Subcutaneous abdominal adipose tissue (tissue), 5 donors: ENCODE measurements at regions not wholly inside any gene's neighbourhood (a gene's known extent, or its start where the extent isn't known, plus 50 kb on each side); places are given as distances from the start of the nearest gene placed in this dataset.

Experiments
- H3K27ac ChIP-seq: one replicate; pipeline ENCODE4 v1.7.0; 2013; ENCODE audit warnings: low read depth, mild to moderate bottlenecking, inconsistent platforms, low read length, moderate library complexity
- H3K27me3 ChIP-seq, 5 donors: one replicate each; pipeline ENCODE4 v1.7.0; 2013; ENCODE audit warnings: low read length in 5 of 5, inconsistent platforms in 1 of 5; ENCODE audit not compliant: control insufficient read depth in 5 of 5, insufficient read depth in 4 of 5
- H3K36me3 ChIP-seq, 5 donors: one replicate each; pipeline ENCODE4 v1.7.0; 2013; ENCODE audit warnings: low read length in 5 of 5; ENCODE audit not compliant: control insufficient read depth in 5 of 5, insufficient read depth in 5 of 5
- H3K4me1 ChIP-seq, 5 donors: one replicate each; pipeline ENCODE4 v1.7.0; 2013; ENCODE audit warnings: low read length in 5 of 5, mild to moderate bottlenecking in 3 of 5, moderate library complexity in 1 of 5; ENCODE audit not compliant: control insufficient read depth in 5 of 5, insufficient read depth in 5 of 5
- H3K4me3 ChIP-seq, 5 donors: one replicate each; pipeline ENCODE4 v1.7.0; 2013; ENCODE audit warnings: low read length in 5 of 5, low read depth in 1 of 5
- H3K9ac ChIP-seq, 5 donors: one replicate each; pipeline ENCODE4 v1.7.0; 2013; ENCODE audit warnings: low read length in 5 of 5, mild to moderate bottlenecking in 4 of 5, moderate library complexity in 3 of 5
- H3K9me3 ChIP-seq, 5 donors: one replicate each; pipeline ENCODE4 v1.7.0; 2013; ENCODE audit warnings: low read length in 5 of 5; ENCODE audit not compliant: control insufficient read depth in 5 of 5
- donor health status: healthy.
- donor health status: healthy.
- donor health status: healthy.
- donor health status: healthy.
- donor health status: healthy.

- H3K9me3 ChIP-seq = peaks cover 0 to 6% (median 0%) of the 10 kb centered on the region in 5 donors
- H3K36me3 ChIP-seq = no peaks in the 10 kb centered on the region
- no peak overlapping the region for H3K4me3 ChIP-seq
- peaks cover 0 to 5% (median 0%) of the 10 kb centered on the region in 5 donors for H3K4me1 ChIP-seq
- no peak overlapping the region for H3K27ac ChIP-seq
- H3K9ac ChIP-seq = no peak overlapping the region
- H3K27me3 ChIP-seq = no peaks in the 10 kb centered on the region
These were observed 591.3 kb upstream of the NOX3 start for GRCh38 chr6:156046841-156047449.

GRCh38 chr6:156046268-156046665 is 590.6 kb upstream of the NOX3 start:
- Histone ChIP-seq H3K9me3 (peaks cover 0 to 6% (median 0%) of the 10 kb centered on the region in 5 donors), H3K27me3 (no peaks in the 10 kb centered on the region), H3K36me3 (no peaks in the 10 kb centered on the region), H3K4me1 (peaks cover 0 to 5% (median 0%) of the 10 kb centered on the region in 5 donors), H3K27ac (no peak overlapping the region), H3K4me3 (no peak overlapping the region), H3K9ac (no peak overlapping the region)

- Histone ChIP-seq H3K4me3 (no peak overlapping the region), H3K36me3 (no peaks in the 10 kb centered on the region), H3K27me3 (no peaks in the 10 kb centered on the region), H3K9me3 (peaks cover 0 to 6% (median 0%) of the 10 kb centered on the region in 5 donors), H3K4me1 (peaks cover 0 to 5% (median 0%) of the 10 kb centered on the region in 5 donors), H3K27ac (no peak overlapping the region), H3K9ac (no peak overlapping the region)
These were observed 590.0 kb upstream of the NOX3 start for GRCh38 chr6:156045401-156046267.

GRCh38 chr6:156033598-156033997 is 578.0 kb upstream of the NOX3 start:
- no peaks in the 10 kb centered on the region for H3K27me3 ChIP-seq
- H3K9me3 ChIP-seq = peaks cover 0 to 12% (median 3%) of the 10 kb centered on the region in 5 donors
- H3K9ac ChIP-seq = no peak overlapping the region
- H3K4me1 ChIP-seq = no peaks in the 10 kb centered on the region
- no peak overlapping the region for H3K4me3 ChIP-seq
- no peak overlapping the region for H3K27ac ChIP-seq
- no peaks in the 10 kb centered on the region for H3K36me3 ChIP-seq

- Histone ChIP-seq H3K36me3 (no peaks in the 10 kb centered on the region), H3K4me3 (no peak overlapping the region), H3K27me3 (no peaks in the 10 kb centered on the region), H3K9ac (no peak overlapping the region), H3K9me3 (peaks cover 0 to 15% (median 3%) of the 10 kb centered on the region in 5 donors), H3K27ac (no peak overlapping the region), H3K4me1 (peaks cover 0 to 3% (median 0%) of the 10 kb centered on the region in 5 donors)
These were observed 575.9 kb upstream of the NOX3 start for GRCh38 chr6:156031516-156031915.

- H3K4me3 ChIP-seq = no peak overlapping the region
- H3K27ac ChIP-seq = no peak overlapping the region
- no peaks in the 10 kb centered on the region for H3K27me3 ChIP-seq
- peaks cover 0 to 3% (median 0%) of the 10 kb centered on the region in 5 donors for H3K4me1 ChIP-seq
- peaks cover 0 to 22% (median 12%) of the 10 kb centered on the region in 5 donors for H3K9me3 ChIP-seq
- no peaks in the 10 kb centered on the region for H3K36me3 ChIP-seq
- H3K9ac ChIP-seq = no peak overlapping the region
These were observed 574.4 kb upstream of the NOX3 start for GRCh38 chr6:156030053-156030452.

- no peaks in the 10 kb centered on the region for H3K36me3 ChIP-seq
- peaks cover 0 to 3% (median 0%) of the 10 kb centered on the region in 5 donors for H3K4me1 ChIP-seq
- no peak overlapping the region for H3K4me3 ChIP-seq
- H3K9ac ChIP-seq = no peak overlapping the region
- peaks cover 0 to 22% (median 14%) of the 10 kb centered on the region in 5 donors for H3K9me3 ChIP-seq
- H3K27ac ChIP-seq = no peak overlapping the region
- no peaks in the 10 kb centered on the region for H3K27me3 ChIP-seq
These were observed 573.8 kb upstream of the NOX3 start for GRCh38 chr6:156029286-156029985.

GRCh38 chr6:156028335-156029131 is 572.9 kb upstream of the NOX3 start:
- H3K36me3 ChIP-seq = no peaks in the 10 kb centered on the region
- H3K27ac ChIP-seq = no peak overlapping the region
- H3K4me3 ChIP-seq = no peak overlapping the region
- peaks cover 0 to 3% (median 0%) of the 10 kb centered on the region in 5 donors for H3K4me1 ChIP-seq
- no peaks in the 10 kb centered on the region for H3K27me3 ChIP-seq
- H3K9ac ChIP-seq = no peak overlapping the region
- peaks cover 0 to 24% (median 15%) of the 10 kb centered on the region in 5 donors for H3K9me3 ChIP-seq

GRCh38 chr6:156027248-156027626 is 571.6 kb upstream of the NOX3 start:
- Histone ChIP-seq H3K4me3 (no peak overlapping the region), H3K9me3 (peaks cover 0 to 16% (median 13%) of the 10 kb centered on the region in 5 donors), H3K27me3 (no peaks in the 10 kb centered on the region), H3K9ac (no peak overlapping the region), H3K4me1 (peaks cover 0 to 3% (median 0%) of the 10 kb centered on the region in 5 donors), H3K27ac (no peak overlapping the region), H3K36me3 (no peaks in the 10 kb centered on the region)
